Activated naive CD8-positive, alpha-beta T cell treated with anti-CD3 and anti-CD28 coated beads for 36 hours (primary cell): ENCODE measurements at regions not wholly inside any gene's neighbourhood (a gene's known extent, or its start where the extent isn't known, plus 50 kb on each side); places are given as distances from the start of the nearest gene placed in this dataset.

ENCODE experiments used
- DNase-seq: peaks from one replicate; pipeline ENCODE4 v3.0.0; 2021
- H3K27ac Mint-ChIP-seq: one replicate; pipeline ENCODE4 v1.8.0; 2022; ENCODE audit warnings: mild to moderate bottlenecking, moderate library complexity, mixed read lengths
- H3K27me3 Mint-ChIP-seq: one replicate; pipeline ENCODE4 v1.8.0; 2022; ENCODE audit warnings: mild to moderate bottlenecking, mixed read lengths
- H3K36me3 Mint-ChIP-seq: one replicate; pipeline ENCODE4 v1.8.0; 2021; ENCODE audit warnings: mild to moderate bottlenecking, mixed read lengths
- H3K4me1 Mint-ChIP-seq: one replicate; pipeline ENCODE4 v1.8.0; 2021; ENCODE audit warnings: mixed read lengths
- H3K4me3 Mint-ChIP-seq: one replicate; pipeline ENCODE4 v1.8.0; 2022; ENCODE audit warnings: mild to moderate bottlenecking, moderate library complexity, mixed read lengths
- H3K9me3 Mint-ChIP-seq: one replicate; pipeline ENCODE4 v1.8.0; 2022; ENCODE audit warnings: mixed read lengths

DNA sequence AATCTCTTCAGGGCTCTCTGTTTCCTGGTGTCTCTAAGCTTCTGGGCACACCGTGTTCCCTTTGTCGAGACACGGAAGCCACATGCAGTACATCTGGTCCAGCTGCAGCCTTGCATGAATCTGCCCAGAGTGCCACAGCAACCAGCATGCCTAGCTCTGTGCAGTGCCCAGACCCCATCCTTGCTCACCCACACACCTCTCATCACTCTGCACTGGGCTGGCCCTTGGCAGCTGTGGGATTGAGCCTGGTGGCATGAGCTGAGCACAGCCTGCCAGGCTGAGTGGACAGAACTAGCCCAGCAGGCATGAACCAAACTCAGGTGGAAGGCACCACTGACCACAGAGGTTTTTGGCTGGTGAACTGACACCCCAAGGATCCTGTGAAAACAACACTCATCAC lies 279.9 kb downstream of the ATXN7L3B start:
- no peak for DNase-seq

GRCh38 chr12:74818412-74818811 lies 280.8 kb downstream of the ATXN7L3B start:
- Mint-ChIP-seq H3K36me3 (no peaks in the 10 kb centered on the region), H3K4me1 (no peaks in the 10 kb centered on the region)

More for the DNA sequence above, 279.9 kb downstream of the ATXN7L3B start:
- Mint-ChIP-seq H3K27ac (no peak overlapping the region), H3K27me3 (no peaks in the 10 kb centered on the region), H3K9me3 (peaks cover 10% of the 10 kb centered on the region), H3K4me1 (no peaks in the 10 kb centered on the region), H3K36me3 (no peaks in the 10 kb centered on the region), H3K4me3 (no peak overlapping the region)

GRCh38 chr12:74820324-74820723 lies 282.7 kb downstream of the ATXN7L3B start:
- no peaks in the 10 kb centered on the region for H3K4me1 Mint-ChIP-seq
- no peaks in the 10 kb centered on the region for H3K36me3 Mint-ChIP-seq
- no peak overlapping the region for H3K27ac Mint-ChIP-seq

More at GRCh38 chr12:74818412-74818811, 280.8 kb downstream of the ATXN7L3B start:
- no peak for DNase-seq
- H3K4me3 Mint-ChIP-seq: no peak overlapping the region
- no peak overlapping the region for H3K27ac Mint-ChIP-seq
- no peaks in the 10 kb centered on the region for H3K27me3 Mint-ChIP-seq
- H3K9me3 Mint-ChIP-seq: peaks cover 10% of the 10 kb centered on the region

GRCh38 chr12:74836567-74836966 lies 298.9 kb downstream of the ATXN7L3B start:
- H3K4me3 Mint-ChIP-seq: no peak overlapping the region
- no peak for DNase-seq
- H3K9me3 Mint-ChIP-seq: peaks cover 3% of the 10 kb centered on the region
- H3K27me3 Mint-ChIP-seq: no peaks in the 10 kb centered on the region
- no peaks in the 10 kb centered on the region for H3K36me3 Mint-ChIP-seq
- H3K27ac Mint-ChIP-seq: no peak overlapping the region
- H3K4me1 Mint-ChIP-seq: no peaks in the 10 kb centered on the region

More at GRCh38 chr12:74820324-74820723, 282.7 kb downstream of the ATXN7L3B start:
- H3K4me3 Mint-ChIP-seq: no peak overlapping the region
- peaks cover 6% of the 10 kb centered on the region for H3K9me3 Mint-ChIP-seq
- DNase-seq: no peak
- H3K27me3 Mint-ChIP-seq: no peaks in the 10 kb centered on the region

GRCh38 chr12:74846116-74846515 lies 308.5 kb downstream of the ATXN7L3B start:
- Mint-ChIP-seq H3K27me3 (no peaks in the 10 kb centered on the region), H3K4me3 (no peak overlapping the region), H3K36me3 (no peaks in the 10 kb centered on the region), H3K27ac (no peak overlapping the region), H3K9me3 (no peaks in the 10 kb centered on the region), H3K4me1 (no peaks in the 10 kb centered on the region)
- no peak for DNase-seq

DNA sequence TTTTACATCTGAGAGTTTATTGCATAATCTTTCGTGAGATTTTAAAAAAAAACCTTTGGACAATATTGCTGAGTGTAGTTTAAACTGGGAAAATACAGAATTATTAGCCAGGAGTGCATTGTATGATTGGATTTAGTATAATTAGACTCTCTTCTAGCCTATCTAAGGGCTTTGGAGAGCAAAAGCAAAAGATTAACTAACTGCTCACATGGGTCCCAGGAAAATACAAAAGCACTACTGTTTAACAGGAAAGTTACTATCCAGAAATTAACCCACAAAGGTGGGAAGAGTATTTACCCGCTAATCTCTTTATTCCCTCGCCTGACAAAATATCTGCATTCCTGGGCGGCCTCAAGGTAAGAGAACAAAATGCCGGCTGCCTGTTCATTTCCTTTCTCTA lies 309.5 kb downstream of the ATXN7L3B start:
- H3K4me1 Mint-ChIP-seq: no peaks in the 10 kb centered on the region
- H3K36me3 Mint-ChIP-seq: no peaks in the 10 kb centered on the region
- H3K27me3 Mint-ChIP-seq: no peaks in the 10 kb centered on the region
- H3K9me3 Mint-ChIP-seq: no peaks in the 10 kb centered on the region
- no peak overlapping the region for H3K27ac Mint-ChIP-seq
- H3K4me3 Mint-ChIP-seq: no peak overlapping the region
- no peak for DNase-seq

DNA sequence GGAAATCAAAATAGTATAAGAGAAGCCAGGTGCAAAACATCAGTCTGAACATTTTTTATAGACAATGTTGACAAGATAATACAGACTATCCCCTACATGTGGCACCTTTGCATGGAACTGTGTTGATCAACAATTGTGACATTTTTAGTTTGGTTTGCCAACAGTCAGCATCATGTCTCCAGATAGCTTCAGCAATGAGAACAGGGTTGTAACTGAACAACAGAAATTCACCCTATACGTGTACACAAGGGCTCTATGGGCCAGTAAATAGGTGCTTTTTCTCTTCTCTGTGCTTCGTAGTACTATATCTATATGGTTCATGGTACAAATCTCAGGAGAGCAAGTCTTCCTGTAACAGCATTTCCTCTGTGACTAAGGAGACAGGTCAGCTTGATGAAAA lies 310.4 kb downstream of the ATXN7L3B start:
- Mint-ChIP-seq H3K27ac (no peak overlapping the region), H3K9me3 (no peaks in the 10 kb centered on the region), H3K4me3 (no peak overlapping the region), H3K36me3 (no peaks in the 10 kb centered on the region), H3K4me1 (no peaks in the 10 kb centered on the region), H3K27me3 (no peaks in the 10 kb centered on the region)
- no peak for DNase-seq

- H3K9me3 Mint-ChIP-seq: no peaks in the 10 kb centered on the region
- DNase-seq: no peak
- no peak overlapping the region for H3K27ac Mint-ChIP-seq
- H3K4me3 Mint-ChIP-seq: no peak overlapping the region
- H3K4me1 Mint-ChIP-seq: no peaks in the 10 kb centered on the region
- no peaks in the 10 kb centered on the region for H3K27me3 Mint-ChIP-seq
- H3K36me3 Mint-ChIP-seq: no peaks in the 10 kb centered on the region
These were observed 312.2 kb downstream of the ATXN7L3B start for GRCh38 chr12:74849801-74850200.

DNA sequence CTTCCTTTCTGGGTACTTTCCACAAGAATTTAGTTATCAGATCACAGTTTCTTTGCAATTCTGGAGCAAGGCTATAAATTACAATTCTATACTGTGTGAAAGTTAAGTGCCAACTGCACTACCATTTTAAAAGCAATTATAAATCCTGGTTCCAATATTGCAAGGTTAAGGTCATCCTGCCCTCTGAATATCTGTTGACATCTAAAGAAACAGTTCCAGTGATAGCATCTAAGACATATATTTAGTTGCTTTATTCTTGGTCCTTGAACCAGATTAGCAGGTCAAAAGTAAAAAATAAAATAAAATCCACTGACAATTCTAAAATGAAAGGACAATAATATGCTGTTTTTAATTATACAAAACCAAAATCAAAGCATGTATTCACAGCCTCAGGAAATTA lies 334.2 kb downstream of the ATXN7L3B start:
- no peak for DNase-seq
- Mint-ChIP-seq H3K27me3 (no peaks in the 10 kb centered on the region), H3K4me1 (no peaks in the 10 kb centered on the region), H3K9me3 (no peaks in the 10 kb centered on the region), H3K36me3 (no peaks in the 10 kb centered on the region), H3K27ac (no peak overlapping the region), H3K4me3 (no peak overlapping the region)

DNA sequence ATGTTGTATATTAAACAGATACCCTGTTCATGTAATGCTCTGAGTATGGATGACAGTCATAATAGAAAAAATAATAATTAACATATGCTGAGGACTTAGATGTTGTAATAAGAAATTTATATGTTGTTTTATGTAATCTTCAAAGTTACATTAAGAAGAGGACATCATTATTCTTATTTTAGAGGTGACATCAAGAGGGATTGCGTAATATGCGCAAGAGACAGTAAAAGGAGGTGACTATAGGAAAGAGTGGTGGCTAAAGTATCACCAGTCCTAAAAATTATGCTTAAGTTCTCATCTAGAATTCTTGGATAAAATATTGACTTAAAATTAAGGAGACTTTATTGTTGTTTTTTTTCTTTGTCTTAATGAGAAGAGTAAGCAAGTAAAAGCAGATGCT lies 323.9 kb downstream of the KCNC2 start:
- Mint-ChIP-seq H3K4me3 (no peak overlapping the region), H3K36me3 (no peaks in the 10 kb centered on the region), H3K27ac (no peak overlapping the region), H3K4me1 (peaks cover 8% of the 10 kb centered on the region), H3K9me3 (no peaks in the 10 kb centered on the region), H3K27me3 (no peaks in the 10 kb centered on the region)
- no peak for DNase-seq

DNA sequence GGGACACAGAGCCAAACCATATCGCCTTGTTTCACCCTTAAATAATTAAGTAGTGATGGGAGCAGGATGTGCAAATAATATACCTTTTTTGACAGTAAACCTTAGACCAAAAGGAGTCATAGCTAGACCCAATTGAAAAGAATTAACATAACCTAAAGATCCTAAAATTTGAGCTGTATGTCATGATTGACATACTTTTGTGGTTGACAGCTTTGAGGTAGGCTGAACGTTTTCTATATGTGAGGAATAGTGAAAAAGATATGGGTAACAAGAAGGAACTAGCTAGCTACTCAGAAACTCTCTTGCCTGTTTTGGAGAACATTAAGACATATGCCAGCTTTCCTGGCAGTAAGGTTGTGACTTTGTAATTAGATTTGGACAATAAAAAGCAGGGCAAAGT lies 320.6 kb downstream of the KCNC2 start:
- no peaks in the 10 kb centered on the region for H3K27me3 Mint-ChIP-seq
- no peak overlapping the region for H3K4me3 Mint-ChIP-seq
- H3K9me3 Mint-ChIP-seq: no peaks in the 10 kb centered on the region
- H3K36me3 Mint-ChIP-seq: no peaks in the 10 kb centered on the region
- no peak for DNase-seq
- H3K27ac Mint-ChIP-seq: no peak overlapping the region
- peaks cover 18% of the 10 kb centered on the region for H3K4me1 Mint-ChIP-seq

DNA sequence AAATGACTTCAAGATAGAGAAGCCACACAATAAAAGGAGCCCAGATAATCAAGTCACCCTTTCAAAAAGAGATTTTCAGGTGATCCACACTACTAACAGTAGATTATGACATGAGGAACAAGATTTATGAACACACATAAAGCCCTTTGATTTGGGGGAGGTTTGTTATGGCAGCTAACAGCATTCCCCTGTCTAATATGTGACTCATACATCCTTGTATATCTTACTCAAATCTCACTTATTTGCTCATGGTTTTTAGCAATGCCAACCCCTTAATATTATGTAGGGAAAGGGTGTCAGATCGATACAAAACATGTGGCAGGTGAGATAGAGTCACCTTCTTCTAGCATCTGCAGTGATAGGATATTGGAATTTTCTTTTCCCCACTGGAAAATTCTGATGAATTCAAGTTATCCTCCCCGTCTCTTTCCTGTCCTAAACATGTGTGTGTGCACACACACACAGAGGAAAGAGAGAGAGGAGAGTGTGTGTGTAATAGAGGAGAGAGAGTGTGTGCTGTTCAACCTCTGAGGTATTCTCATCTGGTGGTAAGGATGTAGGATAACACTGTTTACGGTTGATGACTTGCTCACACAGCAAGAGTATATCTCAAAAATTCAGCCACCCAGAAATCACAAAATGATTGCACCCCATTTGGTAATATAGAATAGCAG lies 319.9 kb downstream of the KCNC2 start:
- Mint-ChIP-seq H3K4me3 (no peak overlapping the region), H3K4me1 (peaks cover 18% of the 10 kb centered on the region), H3K36me3 (no peaks in the 10 kb centered on the region), H3K9me3 (no peaks in the 10 kb centered on the region), H3K27ac (no peak overlapping the region), H3K27me3 (no peaks in the 10 kb centered on the region)
- DNase-seq: no peak

- Mint-ChIP-seq H3K27me3 (no peaks in the 10 kb centered on the region), H3K4me1 (peaks cover 18% of the 10 kb centered on the region)
- no peak for DNase-seq
These were observed 319.4 kb downstream of the KCNC2 start for GRCh38 chr12:74890237-74890599.

GRCh38 chr12:74891083-74891668 lies 318.5 kb downstream of the KCNC2 start:
- H3K9me3 Mint-ChIP-seq: no peaks in the 10 kb centered on the region
- no peak overlapping the region for H3K27ac Mint-ChIP-seq
- no peak for DNase-seq
- H3K4me1 Mint-ChIP-seq: peaks cover 18% of the 10 kb centered on the region
- no peaks in the 10 kb centered on the region for H3K36me3 Mint-ChIP-seq
- no peaks in the 10 kb centered on the region for H3K27me3 Mint-ChIP-seq
- no peak overlapping the region for H3K4me3 Mint-ChIP-seq

More at GRCh38 chr12:74890237-74890599, 319.4 kb downstream of the KCNC2 start:
- Mint-ChIP-seq H3K9me3 (no peaks in the 10 kb centered on the region), H3K27ac (no peak overlapping the region), H3K36me3 (no peaks in the 10 kb centered on the region), H3K4me3 (no peak overlapping the region)

DNA sequence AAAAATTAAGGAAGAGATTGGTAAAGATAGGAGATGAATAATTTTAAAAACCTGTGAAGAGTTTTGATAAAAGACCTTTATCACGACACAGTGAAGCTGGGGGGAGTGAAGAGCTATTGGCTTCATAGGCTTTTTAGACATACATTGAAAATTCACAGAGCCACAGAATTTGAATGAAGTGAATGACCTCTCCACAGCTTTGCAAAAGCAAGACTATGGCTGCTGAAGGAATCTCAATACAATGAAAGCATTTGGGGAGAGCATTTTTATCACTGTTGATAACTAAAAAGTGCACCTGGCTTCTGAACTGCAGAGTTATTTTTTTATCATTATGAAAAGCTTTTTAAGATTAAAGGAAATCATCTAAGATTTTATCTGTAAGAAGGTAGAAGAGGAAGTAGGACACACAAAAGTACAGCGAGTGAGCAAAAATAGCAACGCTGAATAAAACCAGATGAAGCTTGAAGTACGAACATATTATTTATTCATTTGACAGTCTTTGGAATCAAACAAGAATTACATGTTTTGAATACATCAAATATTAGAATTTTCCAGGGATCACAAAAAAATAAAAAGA lies 317.5 kb downstream of the KCNC2 start:
- Mint-ChIP-seq H3K9me3 (no peaks in the 10 kb centered on the region), H3K4me3 (peak overlapping the region; percentile 18), H3K27me3 (no peaks in the 10 kb centered on the region), H3K4me1 (peaks cover 18% of the 10 kb centered on the region), H3K27ac (no peak overlapping the region), H3K36me3 (no peaks in the 10 kb centered on the region)
- DNase-seq: no peak

DNA sequence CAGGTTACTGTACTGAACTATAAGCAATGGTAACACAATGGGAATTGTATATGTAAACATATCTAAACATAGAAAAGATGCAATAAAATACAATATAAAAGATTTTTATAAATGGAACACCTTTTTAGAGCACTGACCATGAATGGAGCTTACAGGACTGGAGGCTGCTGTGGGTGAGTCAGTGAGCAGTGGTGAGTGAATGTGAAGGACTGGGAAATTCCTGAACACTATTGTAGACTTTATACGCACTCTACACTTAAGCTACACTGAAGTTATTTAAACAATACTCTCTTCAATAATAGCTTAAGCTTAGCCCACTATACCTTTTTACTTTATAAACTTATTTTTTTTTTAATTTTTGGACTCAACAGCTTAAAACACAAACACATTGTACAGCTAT lies 313.5 kb downstream of the KCNC2 start:
- no peaks in the 10 kb centered on the region for H3K27me3 Mint-ChIP-seq
- H3K9me3 Mint-ChIP-seq: no peaks in the 10 kb centered on the region
- H3K27ac Mint-ChIP-seq: no peak overlapping the region
- H3K4me1 Mint-ChIP-seq: peaks cover 30% of the 10 kb centered on the region
- DNase-seq: no peak
- no peak overlapping the region for H3K4me3 Mint-ChIP-seq
- peaks cover 1% of the 10 kb centered on the region for H3K36me3 Mint-ChIP-seq
